Body of pancreas (tissue), 4 donors: ENCODE measurements at regions not wholly inside any gene's neighbourhood (a gene's known extent, or its start where the extent isn't known, plus 50 kb on each side); places are given as distances from the start of the nearest gene placed in this dataset.

Experiments used
- ATAC-seq: fragments of 150-250 bp; one replicate; pipeline ENCODE4 v1.9.1; 2016
- DNase-seq, 4 donors: peaks; one replicate each; pipeline ENCODE4 v3.0.0-alpha.2; 2019
- H3K27ac ChIP-seq, 4 donors: fragments of 200-600 bp; sonication (generic); 1 replicate in 3 of 4; 2 replicates in 1 of 4; pipeline versions ENCODE4 v1.5.1 to v1.6.1; 2016 to 2019; ENCODE audit warnings: mild to moderate bottlenecking in 1 of 4, mixed read lengths in 1 of 4, moderate library complexity in 1 of 4
- H3K27me3 ChIP-seq, 2 donors: fragments of 200-600 bp; sonication (generic); one replicate each; pipeline ENCODE4 v1.6.0; 2016; ENCODE audit warnings: mild to moderate bottlenecking in 1 of 2
- H3K36me3 ChIP-seq, 2 donors: fragments of 200-600 bp; sonication (generic); replicated peaks in 1 of 2; 2 replicates each; pipeline ENCODE4 v1.5.1; 2016; ENCODE audit warnings: low read depth in 2 of 2; ENCODE audit not compliant: insufficient read depth in 1 of 2
- H3K4me1 ChIP-seq: fragments of 200-600 bp; sonication (generic); one replicate; pipeline ENCODE4 v1.6.0; 2016
- H3K4me3 ChIP-seq, 2 donors: fragments of 200-600 bp; sonication (generic); 1 replicate in 1 of 2; 2 replicates in 1 of 2; pipeline ENCODE4 v1.5.1; 2016 to 2019
- H3K9me3 ChIP-seq, 3 donors: fragments of 200-600 bp; sonication (generic); 1 replicate in 2 of 3; 2 replicates in 1 of 3; pipeline ENCODE4 v1.5.1; 2016
- POLR2A ChIP-seq, 3 donors: fragments of 450-650 bp; IDR thresholded peaks; one replicate each; pipeline ENCODE4 v1.6.1; 2016; ENCODE audit warnings: antibody characterized with exemption in 3 of 3, mild to moderate bottlenecking in 2 of 3
- WGBS, 2 donors: methylation state at CpG; one replicate each; pipeline ENCODE4 v1.1.5; 2017; 5-methylcytosine and 5-hydroxymethylcytosine counted together
- intact Hi-C: fragments of 100-400 bp; cut with DNase I; formaldehyde crosslinking; loops from one replicate; pipeline ENCODE4 v1.15.1; 2023
- TF ChIP-seq, protein P1 (sequence below), 7 experiments: fragments of 450-650 bp in 4 of 7; fragments of 200-600 bp in 3 of 7; sonication (generic) in 3 of 7; IDR thresholded peaks; one replicate each; pipeline ENCODE4 v1.5.1; 2016 to 2019; ENCODE audit warnings: antibody characterized with exemption in 7 of 7

DNA sequence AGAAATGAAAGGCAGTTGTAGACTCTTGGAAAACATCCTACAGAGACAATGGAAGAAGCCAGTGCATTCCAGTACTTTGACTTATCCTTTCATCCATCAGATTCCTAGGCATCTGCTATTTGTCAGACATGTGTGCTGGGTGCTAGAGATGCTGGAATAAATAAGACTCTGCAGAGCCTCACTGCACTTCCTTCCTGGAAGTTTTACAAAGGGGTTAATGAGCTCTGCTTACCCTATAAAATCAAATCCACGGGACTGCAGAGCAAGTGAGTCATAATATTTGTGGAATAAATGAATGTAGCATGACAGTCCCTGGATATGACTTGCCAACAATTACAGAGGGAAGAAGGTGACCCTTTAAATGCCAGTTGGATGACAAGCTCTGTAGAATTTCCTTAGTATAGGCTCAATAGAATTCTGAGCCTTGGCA is 52.7 kb upstream of the NPAS2 start:
- DNase-seq (no peak), ATAC-seq (no peak)
- no peaks in the 10 kb centered on the region for H3K36me3 ChIP-seq
- H3K4me3 ChIP-seq, result no peak overlapping the region
- H3K9me3 ChIP-seq, result no peaks in the 10 kb centered on the region
- 5 to 11% methylated on average over 1 of the region's 1 CpG for WGBS, 2 donors
- intact Hi-C loops, result no loop called here
- no peak overlapping the region for H3K27ac ChIP-seq
- TF ChIP-seq, protein P1, sequence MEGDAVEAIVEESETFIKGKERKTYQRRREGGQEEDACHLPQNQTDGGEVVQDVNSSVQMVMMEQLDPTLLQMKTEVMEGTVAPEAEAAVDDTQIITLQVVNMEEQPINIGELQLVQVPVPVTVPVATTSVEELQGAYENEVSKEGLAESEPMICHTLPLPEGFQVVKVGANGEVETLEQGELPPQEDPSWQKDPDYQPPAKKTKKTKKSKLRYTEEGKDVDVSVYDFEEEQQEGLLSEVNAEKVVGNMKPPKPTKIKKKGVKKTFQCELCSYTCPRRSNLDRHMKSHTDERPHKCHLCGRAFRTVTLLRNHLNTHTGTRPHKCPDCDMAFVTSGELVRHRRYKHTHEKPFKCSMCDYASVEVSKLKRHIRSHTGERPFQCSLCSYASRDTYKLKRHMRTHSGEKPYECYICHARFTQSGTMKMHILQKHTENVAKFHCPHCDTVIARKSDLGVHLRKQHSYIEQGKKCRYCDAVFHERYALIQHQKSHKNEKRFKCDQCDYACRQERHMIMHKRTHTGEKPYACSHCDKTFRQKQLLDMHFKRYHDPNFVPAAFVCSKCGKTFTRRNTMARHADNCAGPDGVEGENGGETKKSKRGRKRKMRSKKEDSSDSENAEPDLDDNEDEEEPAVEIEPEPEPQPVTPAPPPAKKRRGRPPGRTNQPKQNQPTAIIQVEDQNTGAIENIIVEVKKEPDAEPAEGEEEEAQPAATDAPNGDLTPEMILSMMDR (IDR thresholded peaks at IDR 0.05), result no peak
- no peak for TF ChIP-seq POLR2A (IDR thresholded peaks at IDR 0.05)
- H3K27me3 ChIP-seq, result no peaks in the 10 kb centered on the region
- H3K4me1 ChIP-seq, result no peaks in the 10 kb centered on the region

DNA sequence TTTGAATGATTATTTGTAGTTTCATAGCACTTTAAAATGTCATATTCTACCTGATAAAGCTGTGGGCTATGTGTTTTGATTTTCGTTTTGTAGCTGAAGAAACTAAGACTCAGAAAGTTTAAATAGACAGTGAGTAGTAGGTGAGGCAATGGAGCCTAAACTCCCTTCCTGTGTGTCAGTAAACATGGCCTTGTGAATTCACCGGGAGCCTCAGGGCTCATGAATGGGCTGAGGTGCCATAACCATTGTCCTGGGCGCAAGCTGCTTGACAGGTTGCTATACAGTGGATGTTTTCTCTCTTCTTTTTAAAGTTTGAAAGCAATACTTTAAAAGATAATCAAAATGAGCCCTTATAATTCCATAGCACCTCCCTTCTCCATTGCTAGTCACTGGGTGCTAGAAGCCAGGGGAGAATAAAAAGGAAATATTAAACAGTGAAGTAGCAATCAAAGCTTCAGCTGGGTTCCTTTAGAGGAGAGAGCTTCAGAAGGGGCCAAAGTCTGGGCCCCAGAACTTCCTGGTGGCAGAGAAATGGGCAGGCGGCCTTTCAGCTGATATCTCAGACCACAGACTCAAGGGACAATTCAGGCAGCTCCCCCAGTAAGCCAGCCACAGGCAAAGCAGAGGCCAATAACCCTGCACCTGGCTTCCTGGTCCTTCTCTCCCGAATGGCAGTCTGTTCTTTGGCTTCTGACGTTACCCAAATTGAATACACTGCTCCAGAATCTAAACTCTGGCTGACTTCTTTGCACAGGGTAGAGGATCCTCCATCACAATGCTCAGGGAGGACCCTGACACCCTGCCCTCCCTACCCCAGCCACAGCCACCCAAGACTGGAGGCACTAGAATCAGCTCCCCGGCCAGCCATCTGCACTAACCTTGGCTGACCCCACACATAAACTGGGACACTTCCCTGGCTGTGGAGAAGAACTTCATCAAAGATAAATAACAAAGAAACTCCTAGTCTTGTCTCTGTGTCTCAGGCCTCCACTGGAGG is 51.8 kb upstream of the NPAS2 start:
- H3K4me3 ChIP-seq, result no peak overlapping the region
- intact Hi-C loops, result no loop called here
- H3K4me1 ChIP-seq, result no peaks in the 10 kb centered on the region
- TF ChIP-seq, protein P1 (IDR thresholded peaks at IDR 0.05), result no peak
- no peak for TF ChIP-seq POLR2A (IDR thresholded peaks at IDR 0.05)
- no peak for ATAC-seq
- no peak overlapping the region for H3K27ac ChIP-seq
- H3K27me3 ChIP-seq, result no peaks in the 10 kb centered on the region
- H3K9me3 ChIP-seq, result no peaks in the 10 kb centered on the region
- WGBS, 2 donors, result 81 to 84% methylated on average over 7 of the region's 7 CpGs
- no peaks in the 10 kb centered on the region for H3K36me3 ChIP-seq
- DNase-seq, result no peak
